ENCODE measurements at regions not wholly inside any gene's neighbourhood (a gene's known extent, or its start where the extent isn't known, plus 50 kb on each side); places are given as distances from the start of the nearest gene placed in this dataset.

DNA sequence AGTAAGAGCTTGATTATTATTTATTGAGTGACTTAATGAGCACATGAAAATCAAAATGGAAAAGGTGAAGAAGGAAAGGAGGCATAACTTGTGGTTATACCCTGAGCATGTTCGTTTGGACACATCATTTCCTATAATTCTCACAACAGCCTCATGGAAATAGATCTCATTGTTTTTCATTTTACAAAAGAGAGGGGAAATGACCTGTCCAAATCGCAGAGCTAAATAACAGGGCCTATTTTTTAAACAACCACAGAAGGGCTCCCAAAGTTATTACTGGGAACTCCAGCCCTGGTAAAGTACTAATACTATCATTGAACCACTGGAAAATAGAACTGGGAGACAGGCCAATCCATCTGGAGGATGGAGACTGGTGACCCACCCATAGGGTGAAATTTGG lies 317.7 kb upstream of the C16orf82 start:
- H3K9ac ChIP-seq (ENCODE audit: low read length), result no peak overlapping the region
- no peaks in the 10 kb centered on the region for H3K4me1 ChIP-seq (ENCODE audit: low read length)
- H3K27ac ChIP-seq (ENCODE audit: low read length), result no peak overlapping the region

DNA sequence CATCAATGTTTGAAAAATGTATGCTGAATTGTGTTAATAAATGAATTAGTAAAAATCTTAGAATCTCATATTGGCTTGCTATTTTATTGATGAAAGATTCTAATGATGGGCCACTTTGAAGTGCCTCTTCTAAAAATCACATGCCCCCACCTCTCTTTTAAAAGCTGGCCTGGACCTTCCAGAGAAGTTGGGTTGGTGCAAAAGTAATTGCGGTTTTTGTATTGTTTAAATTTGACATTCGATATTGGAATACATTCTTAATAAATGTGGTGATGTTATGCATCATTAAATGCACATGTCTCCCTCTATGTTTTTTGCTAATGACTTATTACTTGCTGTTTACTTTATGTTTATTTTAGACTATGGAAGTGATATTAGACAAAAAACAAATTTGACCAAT lies 314.6 kb upstream of the C16orf82 start:
- no peak overlapping the region for H3K27ac ChIP-seq (ENCODE audit: low read length)
- no peaks in the 10 kb centered on the region for H3K9me3 ChIP-seq (ENCODE audit: low read length)

More for the DNA sequence above, 317.7 kb upstream of the C16orf82 start:
- no peaks in the 10 kb centered on the region for H3K79me2 ChIP-seq (ENCODE audit: low read length)
- H2AFZ ChIP-seq (ENCODE audit: low read length), result no peak overlapping the region
- DNase-seq, result no peak
- no peaks in the 10 kb centered on the region for H3K36me3 ChIP-seq (ENCODE audit: insufficient read depth, low read length)
- H3K4me3 ChIP-seq (ENCODE audit: low read length), result no peak overlapping the region
- H3K4me2 ChIP-seq (ENCODE audit: low read depth, low read length, poor library complexity, severe bottlenecking), result no peak overlapping the region
- H3K9me3 ChIP-seq (ENCODE audit: low read length), result no peaks in the 10 kb centered on the region
- H4K20me1 ChIP-seq (ENCODE audit: insufficient read depth, low read depth, low read length), result no peaks in the 10 kb centered on the region
- H3K27me3 ChIP-seq (ENCODE audit: low read length), result no peaks in the 10 kb centered on the region
- H3K9me2 ChIP-seq (replicated peaks; ENCODE audit: insufficient read depth, low read length), result no peaks in the 10 kb centered on the region

DNA sequence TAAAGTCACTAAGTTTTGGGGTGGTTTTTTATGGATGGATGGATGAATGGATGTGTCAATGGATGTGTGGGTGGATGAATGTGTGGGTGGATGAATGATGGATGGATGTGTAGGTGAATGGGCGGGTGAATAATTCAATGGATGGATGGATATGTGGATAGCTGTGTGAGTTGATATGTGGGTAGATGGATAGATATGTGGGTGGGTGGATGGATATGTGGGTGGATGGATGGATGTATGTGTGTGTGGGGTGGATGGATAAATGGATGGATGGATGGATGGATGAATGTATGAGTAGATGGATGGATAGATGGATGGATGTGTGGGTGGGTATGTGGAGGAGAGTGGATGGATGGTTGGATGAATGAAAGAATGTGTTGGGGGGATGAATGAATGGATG lies 310.1 kb upstream of the C16orf82 start:
- Histone ChIP-seq H2AFZ (ENCODE audit: low read length) (no peak overlapping the region), H3K4me3 (ENCODE audit: low read length) (no peak overlapping the region), H3K79me2 (ENCODE audit: low read length) (no peaks in the 10 kb centered on the region), H3K36me3 (ENCODE audit: insufficient read depth, low read length) (no peaks in the 10 kb centered on the region), H4K20me1 (ENCODE audit: insufficient read depth, low read depth, low read length) (no peaks in the 10 kb centered on the region), H3K4me1 (ENCODE audit: low read length) (no peaks in the 10 kb centered on the region), H3K9ac (ENCODE audit: low read length) (no peak overlapping the region), H3K27me3 (ENCODE audit: low read length) (no peaks in the 10 kb centered on the region), H3K27ac (ENCODE audit: low read length) (no peak overlapping the region), H3K9me3 (ENCODE audit: low read length) (no peaks in the 10 kb centered on the region), H3K4me2 (ENCODE audit: low read depth, low read length, poor library complexity, severe bottlenecking) (no peak overlapping the region), H3K9me2 (replicated peaks; ENCODE audit: insufficient read depth, low read length) (no peaks in the 10 kb centered on the region)
- no peak for DNase-seq

More for the DNA sequence above, 314.6 kb upstream of the C16orf82 start:
- Histone ChIP-seq H3K4me2 (ENCODE audit: low read depth, low read length, poor library complexity, severe bottlenecking) (no peak overlapping the region), H4K20me1 (ENCODE audit: insufficient read depth, low read depth, low read length) (no peaks in the 10 kb centered on the region), H3K36me3 (ENCODE audit: insufficient read depth, low read length) (no peaks in the 10 kb centered on the region), H3K4me1 (ENCODE audit: low read length) (no peaks in the 10 kb centered on the region), H3K9me2 (replicated peaks; ENCODE audit: insufficient read depth, low read length) (no peaks in the 10 kb centered on the region), H2AFZ (ENCODE audit: low read length) (no peak overlapping the region), H3K4me3 (ENCODE audit: low read length) (no peak overlapping the region), H3K9ac (ENCODE audit: low read length) (no peak overlapping the region), H3K27me3 (ENCODE audit: low read length) (no peaks in the 10 kb centered on the region), H3K79me2 (ENCODE audit: low read length) (no peaks in the 10 kb centered on the region)
- no peak for DNase-seq

DNA sequence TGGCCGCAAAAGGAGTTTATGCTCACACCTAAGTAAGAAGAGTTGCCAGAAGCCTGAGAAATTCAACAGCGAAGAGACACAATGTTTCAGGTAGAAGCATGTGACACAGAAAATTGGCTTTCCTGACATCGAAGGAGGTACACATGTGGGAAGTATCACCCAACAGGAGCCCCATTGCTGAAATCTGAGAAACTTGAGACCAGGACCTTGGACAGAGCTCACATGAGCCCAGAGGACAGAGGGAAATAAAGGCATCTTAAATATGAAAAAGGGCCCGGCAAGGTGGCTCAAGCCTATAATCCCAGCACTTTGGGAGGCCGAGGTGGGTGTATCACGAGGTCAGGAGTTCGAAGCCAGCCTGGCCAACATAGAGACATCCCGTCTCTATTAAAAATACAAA lies 304.1 kb upstream of the C16orf82 start:
- no peak overlapping the region for H2AFZ ChIP-seq (ENCODE audit: low read length)
- no peak overlapping the region for H3K4me2 ChIP-seq (ENCODE audit: low read depth, low read length, poor library complexity, severe bottlenecking)
- no peaks in the 10 kb centered on the region for H4K20me1 ChIP-seq (ENCODE audit: insufficient read depth, low read depth, low read length)
- no peaks in the 10 kb centered on the region for H3K79me2 ChIP-seq (ENCODE audit: low read length)
- H3K27ac ChIP-seq (ENCODE audit: low read length), result no peak overlapping the region
- H3K4me1 ChIP-seq (ENCODE audit: low read length), result no peaks in the 10 kb centered on the region
- no peak overlapping the region for H3K9ac ChIP-seq (ENCODE audit: low read length)
- DNase-seq, result no peak
- no peaks in the 10 kb centered on the region for H3K9me3 ChIP-seq (ENCODE audit: low read length)
- no peaks in the 10 kb centered on the region for H3K36me3 ChIP-seq (ENCODE audit: insufficient read depth, low read length)
- no peaks in the 10 kb centered on the region for H3K27me3 ChIP-seq (ENCODE audit: low read length)
- no peaks in the 10 kb centered on the region for H3K9me2 ChIP-seq (replicated peaks; ENCODE audit: insufficient read depth, low read length)
- H3K4me3 ChIP-seq (ENCODE audit: low read length), result no peak overlapping the region

DNA sequence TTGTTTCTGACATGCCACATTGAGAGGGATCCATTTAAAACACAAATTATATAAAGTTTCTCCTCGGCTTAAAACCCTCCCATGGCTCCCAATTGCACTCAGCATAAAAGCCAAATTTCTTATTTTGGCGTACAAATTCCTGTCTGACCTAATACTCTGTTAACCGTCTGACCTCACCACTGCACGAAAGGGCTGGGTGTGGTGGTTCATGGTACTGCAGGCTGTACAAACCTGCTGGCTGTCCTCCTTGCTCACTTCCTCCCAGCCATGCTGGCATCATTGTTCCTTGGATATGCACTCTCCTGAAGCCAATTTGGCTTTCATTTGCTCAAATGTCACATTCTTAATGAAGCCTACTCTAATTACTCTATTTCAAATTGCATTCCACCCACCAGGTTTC lies 301.6 kb upstream of the C16orf82 start:
- no peaks in the 10 kb centered on the region for H4K20me1 ChIP-seq (ENCODE audit: insufficient read depth, low read depth, low read length)
- H3K79me2 ChIP-seq (ENCODE audit: low read length), result no peaks in the 10 kb centered on the region
- H3K9me3 ChIP-seq (ENCODE audit: low read length), result no peaks in the 10 kb centered on the region
- no peaks in the 10 kb centered on the region for H3K4me1 ChIP-seq (ENCODE audit: low read length)
- no peak overlapping the region for H3K4me3 ChIP-seq (ENCODE audit: low read length)
- no peak overlapping the region for H3K27ac ChIP-seq (ENCODE audit: low read length)
- H3K9ac ChIP-seq (ENCODE audit: low read length), result no peak overlapping the region
- H3K9me2 ChIP-seq (replicated peaks; ENCODE audit: insufficient read depth, low read length), result no peaks in the 10 kb centered on the region
- H3K4me2 ChIP-seq (ENCODE audit: low read depth, low read length, poor library complexity, severe bottlenecking), result no peak overlapping the region
- no peaks in the 10 kb centered on the region for H3K36me3 ChIP-seq (ENCODE audit: insufficient read depth, low read length)
- H2AFZ ChIP-seq (ENCODE audit: low read length), result no peak overlapping the region
- no peaks in the 10 kb centered on the region for H3K27me3 ChIP-seq (ENCODE audit: low read length)
- DNase-seq, result peak; percentile 60

DNA sequence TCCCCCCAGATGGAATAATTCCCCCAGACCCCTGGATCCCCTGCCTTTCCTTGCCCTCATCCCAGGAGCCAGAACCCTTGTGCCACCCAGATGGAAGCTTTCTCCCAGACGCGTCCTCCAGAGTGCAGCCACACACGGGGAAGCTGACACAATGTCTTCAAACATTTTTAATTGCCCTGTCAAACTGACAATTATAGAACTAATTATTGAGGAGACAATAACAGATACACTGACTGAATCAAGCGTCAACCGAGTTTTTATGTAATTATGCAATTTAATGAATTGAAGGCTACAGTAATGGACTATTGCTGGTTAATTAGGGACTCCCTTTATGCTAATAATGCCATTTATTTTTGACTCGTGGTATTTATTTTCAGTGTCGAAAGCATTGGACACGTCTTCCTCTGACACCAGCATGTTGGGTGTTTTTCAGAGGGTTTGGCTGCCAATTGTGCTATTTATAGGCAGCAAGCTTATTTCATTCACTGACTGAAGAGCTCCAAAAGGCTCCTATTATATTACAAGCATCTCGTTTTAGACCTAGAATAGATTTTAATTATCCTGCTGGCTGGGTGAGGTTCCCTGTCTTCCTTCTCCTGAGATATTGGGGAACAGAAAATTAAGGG lies 298.2 kb upstream of the C16orf82 start:
- no peaks in the 10 kb centered on the region for H4K20me1 ChIP-seq (ENCODE audit: insufficient read depth, low read depth, low read length)
- H2AFZ ChIP-seq (ENCODE audit: low read length), result no peak overlapping the region
- no peak overlapping the region for H3K9ac ChIP-seq (ENCODE audit: low read length)
- no peak for DNase-seq
- no peak overlapping the region for H3K27ac ChIP-seq (ENCODE audit: low read length)
- no peaks in the 10 kb centered on the region for H3K9me2 ChIP-seq (replicated peaks; ENCODE audit: insufficient read depth, low read length)
- H3K4me1 ChIP-seq (ENCODE audit: low read length), result no peaks in the 10 kb centered on the region
- H3K4me2 ChIP-seq (ENCODE audit: low read depth, low read length, poor library complexity, severe bottlenecking), result no peak overlapping the region
- H3K4me3 ChIP-seq (ENCODE audit: low read length), result no peak overlapping the region
- no peaks in the 10 kb centered on the region for H3K9me3 ChIP-seq (ENCODE audit: low read length)
- no peaks in the 10 kb centered on the region for H3K36me3 ChIP-seq (ENCODE audit: insufficient read depth, low read length)
- no peaks in the 10 kb centered on the region for H3K79me2 ChIP-seq (ENCODE audit: low read length)
- no peaks in the 10 kb centered on the region for H3K27me3 ChIP-seq (ENCODE audit: low read length)

DNA sequence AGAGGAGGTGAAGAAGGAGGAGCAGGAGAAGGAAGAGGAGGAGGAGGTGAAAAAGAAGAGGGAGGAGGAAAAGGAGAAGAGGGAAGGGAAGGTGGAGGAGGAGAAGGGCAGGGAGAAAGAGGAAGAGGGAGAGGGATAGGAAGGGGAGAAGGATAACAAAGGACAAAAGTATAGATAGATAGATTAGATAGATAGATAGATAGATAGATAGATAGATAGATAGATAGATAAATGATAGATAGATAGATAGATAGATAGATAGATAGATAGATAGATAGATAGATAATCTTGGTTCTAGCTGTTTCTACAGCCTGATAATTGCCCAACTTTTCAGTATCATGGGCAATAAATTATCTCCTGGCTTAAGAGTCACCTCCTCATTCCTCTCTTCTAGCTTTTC lies 296.2 kb upstream of the C16orf82 start:
- Histone ChIP-seq H3K36me3 (ENCODE audit: insufficient read depth, low read length) (no peaks in the 10 kb centered on the region), H3K4me2 (ENCODE audit: low read depth, low read length, poor library complexity, severe bottlenecking) (no peak overlapping the region), H4K20me1 (ENCODE audit: insufficient read depth, low read depth, low read length) (no peaks in the 10 kb centered on the region), H3K9me2 (replicated peaks; ENCODE audit: insufficient read depth, low read length) (no peaks in the 10 kb centered on the region), H2AFZ (ENCODE audit: low read length) (no peak overlapping the region), H3K27me3 (ENCODE audit: low read length) (no peaks in the 10 kb centered on the region), H3K9me3 (ENCODE audit: low read length) (no peaks in the 10 kb centered on the region), H3K9ac (ENCODE audit: low read length) (no peak overlapping the region), H3K27ac (ENCODE audit: low read length) (no peak overlapping the region), H3K79me2 (ENCODE audit: low read length) (no peaks in the 10 kb centered on the region), H3K4me1 (ENCODE audit: low read length) (no peaks in the 10 kb centered on the region), H3K4me3 (ENCODE audit: low read length) (no peak overlapping the region)
- DNase-seq, result no peak

DNA sequence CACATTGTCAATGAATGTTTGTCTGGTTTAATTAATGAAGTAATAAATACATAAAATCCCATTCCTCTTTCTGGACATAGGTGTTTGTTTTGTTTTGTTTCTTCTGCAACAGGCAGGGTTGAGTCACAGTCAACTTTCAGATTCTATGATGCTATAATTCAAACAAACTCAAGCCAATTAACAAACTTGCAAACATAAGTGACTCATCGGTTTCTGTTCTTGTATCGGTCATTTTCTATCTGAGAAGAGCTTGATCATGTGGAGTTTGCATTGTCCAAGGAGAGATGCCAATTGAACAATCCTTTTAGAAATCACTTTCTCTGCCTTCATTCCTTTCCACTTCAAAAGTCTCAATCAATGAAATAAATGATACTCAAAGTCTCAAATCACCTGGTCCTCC lies 294.2 kb upstream of the C16orf82 start:
- Histone ChIP-seq H3K9me2 (replicated peaks; ENCODE audit: insufficient read depth, low read length) (no peaks in the 10 kb centered on the region), H3K27ac (ENCODE audit: low read length) (no peak overlapping the region), H3K9ac (ENCODE audit: low read length) (no peak overlapping the region), H3K36me3 (ENCODE audit: insufficient read depth, low read length) (no peaks in the 10 kb centered on the region), H3K4me2 (ENCODE audit: low read depth, low read length, poor library complexity, severe bottlenecking) (no peak overlapping the region), H3K27me3 (ENCODE audit: low read length) (no peaks in the 10 kb centered on the region), H3K9me3 (ENCODE audit: low read length) (no peaks in the 10 kb centered on the region), H2AFZ (ENCODE audit: low read length) (no peak overlapping the region), H4K20me1 (ENCODE audit: insufficient read depth, low read depth, low read length) (no peaks in the 10 kb centered on the region), H3K4me3 (ENCODE audit: low read length) (no peak overlapping the region), H3K79me2 (ENCODE audit: low read length) (no peaks in the 10 kb centered on the region), H3K4me1 (ENCODE audit: low read length) (no peaks in the 10 kb centered on the region)
- no peak for DNase-seq

DNA sequence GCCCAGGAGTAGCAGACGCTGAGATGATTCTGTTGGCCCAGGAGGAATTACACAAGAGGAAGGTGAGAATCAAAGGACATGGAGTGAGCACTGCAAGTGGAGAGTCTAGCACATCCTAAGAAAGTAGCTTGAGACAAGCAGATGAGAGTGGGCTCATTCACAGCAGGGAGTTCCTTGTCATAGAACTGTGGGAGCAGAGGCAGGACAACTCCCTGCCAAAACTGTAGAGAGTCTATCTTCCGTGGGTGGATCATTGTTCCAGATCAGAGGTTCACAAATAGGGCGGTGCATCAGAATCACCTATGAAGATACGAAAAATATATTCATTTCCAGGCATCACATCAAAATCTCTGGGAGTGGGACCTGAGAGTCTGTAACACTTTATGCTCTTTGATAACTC lies 288.9 kb upstream of the C16orf82 start:
- Histone ChIP-seq H4K20me1 (ENCODE audit: insufficient read depth, low read depth, low read length) (no peaks in the 10 kb centered on the region), H3K27me3 (ENCODE audit: low read length) (no peaks in the 10 kb centered on the region), H3K27ac (ENCODE audit: low read length) (no peak overlapping the region), H3K36me3 (ENCODE audit: insufficient read depth, low read length) (no peaks in the 10 kb centered on the region), H3K4me1 (ENCODE audit: low read length) (no peaks in the 10 kb centered on the region), H3K79me2 (ENCODE audit: low read length) (no peaks in the 10 kb centered on the region), H3K9ac (ENCODE audit: low read length) (no peak overlapping the region), H3K9me3 (ENCODE audit: low read length) (no peaks in the 10 kb centered on the region), H2AFZ (ENCODE audit: low read length) (no peak overlapping the region), H3K9me2 (replicated peaks; ENCODE audit: insufficient read depth, low read length) (no peaks in the 10 kb centered on the region), H3K4me3 (ENCODE audit: low read length) (no peak overlapping the region), H3K4me2 (ENCODE audit: low read depth, low read length, poor library complexity, severe bottlenecking) (no peak overlapping the region)
- no peak for DNase-seq

Measured in Karpas-422 (cell line).